Central memory CD8-positive, alpha-beta T cell (primary cell): ENCODE measurements at regions not wholly inside any gene's neighbourhood (a gene's known extent, or its start where the extent isn't known, plus 50 kb on each side); places are given as distances from the start of the nearest gene placed in this dataset.
"Not testable (repeated sequence)": the region's sequence is repeated elsewhere in the genome, so short reads cannot be mapped to it uniquely, and the experiment has no call there.

ENCODE experiments used
- ATAC-seq: fragments of 150-1000 bp; cut with Tn5 transposase; replicated peaks from 2 replicates; pipeline ENCODE4 v1.10.0; 2022; ENCODE audit warnings: mild to moderate bottlenecking, moderate FRiP score, moderate number of reproducible peaks; ENCODE audit not compliant: poor library complexity, severe bottlenecking; ENCODE audit errors: extremely low read depth
- DNase-seq, 2 donors: peaks; one replicate each; pipeline ENCODE4 v3.0.0; 2021; ENCODE audit warnings: low spot score in 2 of 2
- H3K27ac Mint-ChIP-seq: one replicate; pipeline ENCODE4 v1.8.0; 2022; ENCODE audit warnings: low read depth, mild to moderate bottlenecking, moderate library complexity, mixed read lengths
- H3K27me3 Mint-ChIP-seq: one replicate; pipeline ENCODE4 v1.8.0; 2022; ENCODE audit warnings: mixed read lengths
- H3K36me3 Mint-ChIP-seq: one replicate; pipeline ENCODE4 v1.8.0; 2022; ENCODE audit warnings: mild to moderate bottlenecking, moderate library complexity, mixed read lengths; ENCODE audit not compliant: insufficient read depth
- H3K4me1 Mint-ChIP-seq: one replicate; pipeline ENCODE4 v1.8.0; 2022; ENCODE audit warnings: mixed read lengths
- H3K4me3 Mint-ChIP-seq: one replicate; pipeline ENCODE4 v1.8.0; 2022; ENCODE audit warnings: mild to moderate bottlenecking, moderate library complexity, mixed read lengths
- H3K9me3 Mint-ChIP-seq: one replicate; pipeline ENCODE4 v1.8.0; 2022; ENCODE audit warnings: mixed read lengths

GRCh38 chr3:87957575-87957974, 101.2 kb downstream of the CGGBP1 start:
- ATAC-seq (no peak), DNase-seq (no peak)
- Mint-ChIP-seq H3K9me3 (no peaks in the 10 kb centered on the region), H3K27me3 (peaks cover 43% of the 10 kb centered on the region), H3K4me1 (no peaks in the 10 kb centered on the region), H3K27ac (no peak overlapping the region), H3K4me3 (no peak overlapping the region), H3K36me3 (no peaks in the 10 kb centered on the region)

GRCh38 chr3:87949879-87950208, 109.0 kb downstream of the CGGBP1 start:
- peaks cover 39% of the 10 kb centered on the region for H3K27me3 Mint-ChIP-seq
- DNase-seq: no peak
- ATAC-seq: no peak
- H3K4me1 Mint-ChIP-seq: no peaks in the 10 kb centered on the region
- H3K27ac Mint-ChIP-seq: no peak overlapping the region
- H3K4me3 Mint-ChIP-seq: no peak overlapping the region
- no peaks in the 10 kb centered on the region for H3K9me3 Mint-ChIP-seq
- no peaks in the 10 kb centered on the region for H3K36me3 Mint-ChIP-seq

GRCh38 chr3:87949189-87949878, 109.5 kb downstream of the CGGBP1 start:
- no peak overlapping the region for H3K27ac Mint-ChIP-seq
- peaks cover 44% of the 10 kb centered on the region for H3K27me3 Mint-ChIP-seq
- H3K36me3 Mint-ChIP-seq: no peaks in the 10 kb centered on the region
- DNase-seq (no peak), ATAC-seq (no peak)
- no peak overlapping the region for H3K4me3 Mint-ChIP-seq
- no peaks in the 10 kb centered on the region for H3K9me3 Mint-ChIP-seq
- H3K4me1 Mint-ChIP-seq: no peaks in the 10 kb centered on the region

GRCh38 chr3:87946007-87946406, 112.8 kb downstream of the CGGBP1 start:
- not testable (repeated sequence) for ATAC-seq, H3K27ac Mint-ChIP-seq, DNase-seq, H3K4me3 Mint-ChIP-seq, H3K4me1 Mint-ChIP-seq, H3K9me3 Mint-ChIP-seq, H3K36me3 Mint-ChIP-seq
- H3K27me3 Mint-ChIP-seq: peaks cover 22% of the 10 kb centered on the region

- H3K27ac Mint-ChIP-seq, H3K9me3 Mint-ChIP-seq, H3K36me3 Mint-ChIP-seq, DNase-seq, H3K4me1 Mint-ChIP-seq, H3K4me3 Mint-ChIP-seq, ATAC-seq: not testable (repeated sequence)
- peaks cover 20% of the 10 kb centered on the region for H3K27me3 Mint-ChIP-seq
Measured at GRCh38 chr3:87942256-87942655, 116.5 kb downstream of the CGGBP1 start.

- Mint-ChIP-seq H3K4me1 (no peaks in the 10 kb centered on the region), H3K4me3 (no peak overlapping the region), H3K9me3 (peaks cover 21% of the 10 kb centered on the region), H3K36me3 (no peaks in the 10 kb centered on the region), H3K27ac (no peak overlapping the region), H3K27me3 (peaks cover 2% of the 10 kb centered on the region)
- ATAC-seq (no peak), DNase-seq (no peak)
Measured at GRCh38 chr3:87924485-87924884, 134.3 kb downstream of the CGGBP1 start.

GRCh38 chr3:87920549-87920948, 138.3 kb downstream of the CGGBP1 start:
- no peak overlapping the region for H3K27ac Mint-ChIP-seq
- no peaks in the 10 kb centered on the region for H3K36me3 Mint-ChIP-seq
- DNase-seq (no peak), ATAC-seq (no peak)
- H3K27me3 Mint-ChIP-seq: peaks cover 7% of the 10 kb centered on the region
- no peaks in the 10 kb centered on the region for H3K4me1 Mint-ChIP-seq
- H3K4me3 Mint-ChIP-seq: no peak overlapping the region
- H3K9me3 Mint-ChIP-seq: peaks cover 18% of the 10 kb centered on the region

- Mint-ChIP-seq H3K4me1 (no peaks in the 10 kb centered on the region), H3K9me3 (no peaks in the 10 kb centered on the region), H3K27me3 (no peaks in the 10 kb centered on the region), H3K27ac (no peak overlapping the region), H3K4me3 (no peak overlapping the region), H3K36me3 (no peaks in the 10 kb centered on the region)
- no peak for DNase-seq
- no peak for ATAC-seq
Measured at GRCh38 chr3:87901141-87901540, 157.7 kb downstream of the CGGBP1 start.

GRCh38 chr3:87900061-87900460, 158.7 kb downstream of the CGGBP1 start:
- Mint-ChIP-seq H3K9me3 (no peaks in the 10 kb centered on the region), H3K27ac (no peak overlapping the region), H3K4me1 (no peaks in the 10 kb centered on the region), H3K36me3 (no peaks in the 10 kb centered on the region), H3K4me3 (no peak overlapping the region), H3K27me3 (no peaks in the 10 kb centered on the region)
- ATAC-seq: no peak
- DNase-seq: no peak

GRCh38 chr3:87898971-87899370, 159.8 kb downstream of the CGGBP1 start:
- Mint-ChIP-seq H3K27me3 (no peaks in the 10 kb centered on the region), H3K36me3 (no peaks in the 10 kb centered on the region), H3K27ac (no peak overlapping the region), H3K4me1 (no peaks in the 10 kb centered on the region), H3K9me3 (no peaks in the 10 kb centered on the region), H3K4me3 (no peak overlapping the region)
- ATAC-seq (no peak), DNase-seq (no peak)

- no peak overlapping the region for H3K4me3 Mint-ChIP-seq
- ATAC-seq (no peak), DNase-seq (no peak)
- H3K27ac Mint-ChIP-seq: no peak overlapping the region
- H3K36me3 Mint-ChIP-seq: no peaks in the 10 kb centered on the region
- peaks cover 10% of the 10 kb centered on the region for H3K27me3 Mint-ChIP-seq
- H3K9me3 Mint-ChIP-seq: no peaks in the 10 kb centered on the region
- H3K4me1 Mint-ChIP-seq: no peaks in the 10 kb centered on the region
Measured at GRCh38 chr3:87895983-87896382, 162.8 kb downstream of the CGGBP1 start.

GRCh38 chr3:87873136-87873535, 185.7 kb downstream of the CGGBP1 start:
- peaks cover 17% of the 10 kb centered on the region for H3K9me3 Mint-ChIP-seq
- no peaks in the 10 kb centered on the region for H3K27me3 Mint-ChIP-seq
- no peak overlapping the region for H3K4me3 Mint-ChIP-seq
- no peak overlapping the region for H3K27ac Mint-ChIP-seq
- DNase-seq (no peak), ATAC-seq (no peak)
- H3K4me1 Mint-ChIP-seq: no peaks in the 10 kb centered on the region
- H3K36me3 Mint-ChIP-seq: no peaks in the 10 kb centered on the region

- no peak for ATAC-seq
- H3K27me3 Mint-ChIP-seq: peaks cover 14% of the 10 kb centered on the region
Measured at GRCh38 chr3:87867001-87867400, 191.8 kb downstream of the CGGBP1 start.

GRCh38 chr3:87856126-87856525, 202.7 kb downstream of the CGGBP1 start:
- Mint-ChIP-seq H3K27ac (no peak overlapping the region), H3K9me3 (no peaks in the 10 kb centered on the region), H3K4me3 (no peak overlapping the region), H3K36me3 (no peaks in the 10 kb centered on the region), H3K4me1 (no peaks in the 10 kb centered on the region), H3K27me3 (no peaks in the 10 kb centered on the region)
- DNase-seq: no peak
- ATAC-seq: no peak

More at GRCh38 chr3:87867001-87867400, 191.8 kb downstream of the CGGBP1 start:
- Mint-ChIP-seq H3K4me3 (no peak overlapping the region), H3K4me1 (no peaks in the 10 kb centered on the region), H3K27ac (no peak overlapping the region), H3K36me3 (no peaks in the 10 kb centered on the region), H3K9me3 (peaks cover 11% of the 10 kb centered on the region)
- DNase-seq: no peak
